GM18907 (cell line): ENCODE measurements at regions not wholly inside any gene's neighbourhood (a gene's known extent, or its start where the extent isn't known, plus 50 kb on each side); places are given as distances from the start of the nearest gene placed in this dataset.

ENCODE experiments used
- ATAC-seq: cut with Tn5 transposase; IDR thresholded peaks from one replicate; pipeline ENCODE4 v1.9.1; 2021; ENCODE audit warnings: mild to moderate bottlenecking, moderate library complexity; ENCODE audit not compliant: unreplicated experiment

DNA sequence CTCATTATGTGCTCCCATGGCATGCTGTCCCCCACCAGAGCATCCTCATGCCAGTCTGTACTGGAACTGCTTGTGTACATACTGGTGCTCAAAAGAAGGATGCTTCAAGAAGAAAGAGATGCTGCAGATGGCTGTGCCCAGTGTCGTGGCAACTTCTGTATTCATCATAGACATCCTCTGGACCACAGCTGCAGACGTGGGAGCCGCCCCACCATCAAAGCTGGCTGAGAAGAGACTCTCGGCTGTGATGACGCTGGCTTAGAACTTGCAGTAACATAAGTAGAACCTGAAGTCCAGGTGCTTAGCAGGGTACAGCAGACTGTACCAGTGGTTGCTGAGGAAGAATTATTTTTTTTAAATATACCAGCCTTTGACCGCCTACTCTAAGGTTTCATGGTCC is 112.6 kb upstream of the ARHGAP5 start:
- ATAC-seq, result no peak

DNA sequence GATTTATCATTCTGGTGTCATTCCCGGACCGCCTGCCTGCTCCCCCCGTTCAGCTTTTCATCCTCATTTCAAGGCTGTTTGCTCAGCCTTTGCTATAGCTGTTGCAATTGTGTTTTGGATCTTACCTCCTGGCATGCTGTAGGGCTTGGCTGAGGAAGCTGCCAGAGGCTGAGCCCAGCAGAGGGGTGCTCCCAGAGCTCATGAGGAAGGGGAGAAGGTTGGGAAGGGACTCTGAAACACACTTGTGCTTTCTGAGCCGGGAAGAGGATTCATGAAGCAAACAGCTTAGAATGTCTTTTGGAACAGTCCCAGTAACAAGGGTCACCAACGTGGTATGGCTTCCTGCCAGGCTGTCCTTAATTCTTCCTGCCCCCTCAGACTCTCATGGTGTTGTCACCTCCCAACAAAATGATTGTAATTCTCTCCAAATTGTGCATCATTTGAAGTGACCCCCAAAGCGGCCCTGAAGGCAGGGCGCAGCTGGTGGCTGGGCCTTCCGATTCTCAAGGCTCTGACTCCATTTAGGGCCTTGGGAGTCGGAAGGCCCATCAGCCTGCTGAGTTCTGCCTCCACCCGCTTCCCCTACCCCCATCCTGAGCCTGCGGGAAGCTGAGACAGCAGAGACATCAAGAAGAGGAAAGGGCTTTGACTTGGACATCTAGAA is 111.9 kb upstream of the ARHGAP5 start:
- no peak for ATAC-seq

DNA sequence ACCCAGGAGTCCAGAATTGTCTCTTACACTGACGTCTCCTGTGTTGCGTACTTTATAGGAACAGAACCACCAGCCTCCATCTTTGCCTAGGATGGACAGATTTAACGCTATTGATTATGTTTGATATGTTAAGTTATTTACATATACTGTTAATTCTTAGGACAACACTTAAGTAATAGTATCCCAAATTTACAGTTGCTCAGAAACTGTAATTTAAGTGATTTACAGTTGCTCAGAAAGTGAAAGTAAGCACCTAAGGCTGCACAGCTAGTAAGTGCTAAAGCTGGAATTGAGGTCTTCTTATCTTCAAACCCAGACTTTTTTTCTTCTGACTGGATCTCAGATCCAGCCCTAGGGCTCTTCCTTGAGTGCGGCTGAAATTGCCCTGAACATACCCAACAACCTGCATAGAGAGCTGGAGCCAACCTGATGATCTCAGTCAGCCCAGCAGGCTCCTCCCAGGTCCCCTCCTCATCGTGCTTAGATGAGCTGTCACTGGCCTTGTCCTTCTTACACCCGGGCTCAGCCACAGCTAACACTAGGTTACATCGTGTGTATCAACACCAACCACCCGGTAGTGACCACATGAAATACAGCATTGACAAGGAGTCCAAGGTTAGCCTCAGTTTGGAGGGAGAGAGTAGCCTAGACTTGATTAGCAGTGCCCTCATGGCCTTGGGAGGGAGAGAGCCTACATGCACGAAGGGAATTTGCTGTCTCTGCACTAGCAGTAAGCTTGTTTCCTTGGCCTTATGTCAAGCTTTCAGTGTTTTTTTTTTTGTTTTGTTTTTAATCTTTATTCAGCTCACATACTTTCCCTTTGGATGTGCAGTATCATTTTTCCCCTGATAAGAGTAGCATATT is 111.1 kb upstream of the ARHGAP5 start:
- ATAC-seq, result no peak

DNA sequence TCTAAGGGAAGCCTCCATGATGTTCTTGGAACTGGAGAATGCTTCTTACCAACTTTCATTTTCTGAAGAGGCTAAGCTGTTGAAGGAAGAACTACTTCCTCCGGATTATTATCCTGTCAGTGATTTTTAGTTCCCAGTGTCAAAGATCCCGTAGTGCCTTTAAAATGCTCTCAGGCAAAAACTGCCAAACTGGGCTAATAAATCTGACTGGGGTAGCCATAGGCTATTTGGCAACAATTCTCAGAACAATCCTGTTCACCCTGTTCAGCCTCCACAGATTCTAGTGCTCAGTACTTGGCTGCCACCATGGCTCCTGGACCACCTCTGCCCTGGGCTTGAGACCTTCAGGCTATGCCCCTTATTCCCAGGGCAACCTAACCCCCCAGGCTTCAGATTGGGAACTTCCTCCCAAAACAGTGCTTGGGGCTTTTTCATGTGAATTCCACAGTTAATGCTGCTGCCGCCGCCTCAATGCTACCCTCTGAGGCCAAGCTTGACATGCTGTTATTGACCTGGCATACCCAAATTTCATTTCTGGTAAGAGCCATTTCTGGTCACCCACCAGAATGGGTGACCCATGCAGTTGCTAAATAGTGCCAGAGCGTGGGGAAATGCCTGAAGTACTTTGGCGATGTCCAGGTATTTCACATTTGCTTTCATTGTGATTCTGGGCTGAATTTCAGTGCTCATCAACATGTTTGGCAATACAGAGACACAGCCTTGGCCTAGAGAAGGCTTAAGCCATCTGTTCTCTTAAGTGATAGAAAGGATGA is 110.0 kb upstream of the ARHGAP5 start:
- no peak for ATAC-seq

DNA sequence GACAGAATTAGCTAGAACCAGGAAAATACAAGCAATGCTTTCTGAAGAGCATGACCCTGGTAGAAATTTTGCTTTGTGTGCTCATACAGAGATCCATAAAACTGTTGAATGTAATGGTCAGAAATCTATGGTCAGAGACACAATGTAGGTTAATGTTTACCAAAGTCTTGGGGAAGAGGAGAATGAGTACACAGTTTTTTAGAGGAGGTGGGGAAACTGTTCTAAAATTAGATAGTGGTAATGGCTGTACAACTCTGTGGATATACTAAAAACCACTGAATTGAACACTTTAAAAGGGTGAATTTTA is 109.5 kb upstream of the ARHGAP5 start:
- ATAC-seq, result peak; percentile 41

DNA sequence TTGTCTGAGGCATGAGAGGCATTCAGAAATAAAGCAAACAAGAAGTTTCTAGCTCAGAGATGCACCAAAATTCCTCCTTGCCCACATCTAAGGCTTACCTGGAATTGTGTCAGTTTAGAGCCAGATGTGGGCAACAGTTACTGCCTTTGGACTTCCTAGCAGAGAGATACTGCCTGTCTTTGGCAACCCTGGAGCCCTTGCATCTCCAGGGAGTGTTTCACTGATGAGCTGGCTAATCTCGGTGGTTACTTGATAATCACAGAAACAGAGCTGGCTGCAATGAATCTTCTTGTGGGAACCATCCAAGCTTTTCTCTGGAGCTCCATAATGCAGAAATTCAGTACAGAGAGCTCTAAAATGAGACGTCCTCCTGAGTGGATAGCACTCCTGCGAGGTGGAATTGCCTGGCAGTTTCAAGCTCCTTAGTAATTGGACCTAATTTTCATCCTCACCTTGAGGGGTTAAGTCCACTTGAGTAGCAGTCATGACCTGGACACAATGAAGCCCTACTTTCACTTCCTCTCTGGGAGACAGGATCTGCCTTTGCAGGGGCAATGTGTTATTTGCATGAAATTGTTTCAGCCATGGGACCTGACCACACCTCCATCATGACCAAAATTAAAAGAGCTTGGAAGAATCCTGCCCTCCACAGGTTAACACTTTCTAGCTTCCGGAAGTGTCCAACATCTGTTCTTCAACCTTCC is 108.8 kb upstream of the ARHGAP5 start:
- ATAC-seq, result peak; percentile 77

DNA sequence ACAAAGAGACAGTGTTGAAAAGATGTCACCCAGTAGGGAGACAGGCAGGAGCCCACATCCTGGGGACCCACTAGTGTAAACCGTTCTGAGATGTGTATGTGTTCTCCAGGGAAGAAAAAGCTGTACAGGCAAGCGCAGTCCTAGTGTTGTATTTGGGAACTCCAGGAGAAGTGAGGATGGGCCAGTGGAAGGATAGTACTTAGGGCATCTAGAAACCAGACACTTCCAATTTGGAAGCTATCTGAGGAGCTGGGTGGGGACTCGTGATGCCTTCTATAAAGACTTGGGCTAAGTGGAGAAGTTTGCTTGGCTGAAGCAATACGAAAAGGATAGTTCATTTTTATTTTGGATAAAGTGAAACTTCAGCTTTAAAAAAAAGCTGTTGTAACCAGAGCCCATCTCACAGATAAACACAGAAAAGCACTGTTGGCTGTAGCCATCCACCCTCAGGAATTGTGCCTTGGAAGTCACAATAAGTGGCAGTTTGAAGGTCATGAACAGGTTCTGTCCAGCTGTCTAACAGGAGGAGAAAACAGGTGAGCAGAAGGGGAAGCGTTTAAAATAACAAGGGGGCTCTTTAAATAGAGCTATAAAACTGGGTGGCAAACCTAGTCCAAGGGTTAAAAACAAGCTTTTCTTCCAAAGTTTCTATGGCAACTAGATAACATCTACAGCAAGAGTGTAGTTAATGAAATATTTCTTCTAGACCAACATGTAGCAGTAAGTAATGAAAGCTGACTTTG is 108.0 kb upstream of the ARHGAP5 start:
- ATAC-seq, result no peak

DNA sequence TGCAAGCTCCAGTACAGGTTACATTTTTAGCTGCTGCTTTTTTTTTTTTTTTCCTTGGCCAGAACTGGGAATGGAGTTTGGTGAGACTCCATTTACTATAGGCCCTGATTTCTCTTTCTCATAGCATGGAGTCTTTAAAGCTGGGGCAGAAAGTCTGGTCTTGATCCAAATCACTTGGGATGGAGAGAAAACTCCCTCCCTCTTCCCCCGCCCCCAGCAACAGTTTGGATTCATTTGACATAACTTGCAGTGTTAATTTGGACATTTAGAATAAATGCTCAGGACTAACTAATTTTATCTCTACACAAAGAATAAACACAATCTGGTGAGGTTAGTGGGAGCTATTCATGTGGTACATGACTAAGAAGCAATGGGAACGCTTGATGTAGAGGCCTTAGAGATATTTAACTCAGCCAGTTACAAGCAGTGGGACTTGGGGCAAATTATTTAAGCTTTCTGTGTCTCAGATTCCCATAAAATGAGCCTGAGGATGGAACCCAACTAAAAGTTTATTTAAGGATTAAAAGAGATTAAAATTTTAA is 107.3 kb upstream of the ARHGAP5 start:
- no peak for ATAC-seq

DNA sequence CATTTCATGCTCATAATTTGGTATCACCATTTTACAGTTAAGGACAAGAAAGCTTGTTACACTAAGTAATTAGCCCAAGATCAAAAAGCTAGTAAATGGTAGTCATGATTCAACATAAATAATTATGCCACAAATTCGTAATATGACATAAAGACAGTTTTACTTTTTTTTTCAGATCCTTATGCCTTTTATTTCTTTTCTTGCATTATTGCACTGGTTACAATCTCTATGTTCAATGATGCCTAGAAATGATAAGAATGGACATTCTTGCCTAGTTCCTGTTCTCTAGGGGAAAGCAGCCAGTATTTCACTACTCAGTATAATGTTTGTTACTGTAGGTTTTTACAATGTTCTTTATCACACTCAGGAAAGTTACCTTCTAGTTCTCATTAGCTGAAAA is 106.4 kb upstream of the ARHGAP5 start:
- no peak for ATAC-seq

DNA sequence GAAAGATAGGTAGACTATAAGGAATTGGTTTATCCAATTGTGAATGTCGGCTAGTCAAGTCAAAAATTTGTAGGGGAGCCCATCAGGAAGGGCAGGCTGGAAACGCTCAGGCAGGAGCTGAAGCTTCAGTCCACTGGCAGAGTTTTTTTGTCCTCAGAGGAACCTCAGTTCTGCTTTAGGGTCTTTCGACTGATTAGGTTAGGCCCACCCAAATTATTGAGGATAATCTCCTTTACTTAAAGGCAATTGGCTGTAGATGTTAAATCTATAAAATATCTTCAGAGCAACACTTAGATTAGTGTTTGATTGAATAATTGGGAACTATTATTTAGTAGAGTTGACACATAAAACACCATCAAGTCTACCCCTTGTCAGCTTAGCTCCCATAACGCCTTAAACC is 105.5 kb upstream of the ARHGAP5 start:
- ATAC-seq, result no peak

DNA sequence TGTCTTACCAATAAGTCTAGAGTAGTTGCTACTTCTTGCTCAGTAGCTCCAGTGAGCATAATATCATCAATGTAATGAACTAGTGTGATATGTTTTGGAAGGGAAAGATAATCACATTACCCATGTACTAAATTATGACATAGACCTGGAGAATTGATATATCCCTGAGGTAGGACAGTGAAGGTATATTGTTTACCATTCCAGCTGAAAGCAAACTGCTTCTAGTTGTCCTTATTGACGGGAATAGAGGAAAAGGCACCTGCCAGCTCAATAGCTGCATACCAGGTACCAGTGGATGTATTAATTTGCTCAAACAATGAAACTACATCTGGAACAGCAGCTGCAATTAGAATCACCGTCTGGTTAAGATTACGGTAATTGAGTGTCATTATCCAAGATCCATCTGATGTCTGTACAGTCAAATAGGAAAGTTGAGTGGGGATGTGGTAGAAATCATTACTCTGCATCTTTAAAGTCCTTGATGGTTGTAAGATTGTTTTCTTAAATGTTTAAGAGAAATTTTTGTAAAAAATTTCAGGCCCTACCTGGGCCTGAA is 100.0 kb upstream of the ARHGAP5 start:
- no peak for ATAC-seq

DNA sequence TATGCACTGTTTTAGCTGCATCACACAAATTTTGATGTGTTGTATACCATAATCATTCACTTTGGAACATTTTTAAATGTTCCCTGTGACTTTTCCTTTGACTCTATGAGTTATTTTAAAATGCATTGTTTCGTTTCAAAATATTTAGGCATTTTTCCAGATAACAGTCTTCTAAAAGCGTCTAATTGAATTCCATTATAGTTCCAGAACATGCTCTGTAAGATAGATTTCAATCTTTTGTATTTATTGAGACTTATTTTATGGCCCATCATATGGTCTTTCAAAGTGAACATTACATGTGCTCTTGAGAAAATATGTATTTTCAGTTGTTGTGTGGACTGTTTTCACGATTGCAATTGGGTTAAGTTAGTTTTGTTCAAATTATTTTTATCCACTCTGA is 98.7 kb upstream of the ARHGAP5 start:
- no peak for ATAC-seq

DNA sequence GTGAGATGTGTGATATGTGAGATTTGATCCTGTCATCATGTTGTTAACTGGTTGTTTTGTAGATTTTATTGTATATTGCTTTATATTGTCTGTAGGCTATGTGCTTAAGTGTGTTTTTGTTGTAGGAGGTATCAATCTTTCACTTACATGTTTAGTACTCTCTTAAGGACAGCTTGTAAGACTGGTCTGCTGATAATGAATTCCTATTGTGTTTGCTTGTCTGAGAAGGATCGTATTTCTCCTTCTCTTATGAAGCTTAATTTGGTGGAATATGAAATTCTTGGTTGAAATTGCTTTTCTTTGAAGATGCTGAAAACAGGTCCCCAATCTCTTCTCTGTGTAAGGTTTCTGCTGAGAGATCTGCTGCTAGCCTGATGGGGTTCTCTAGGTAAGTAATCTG is 94.5 kb upstream of the ARHGAP5 start:
- ATAC-seq, result no peak

DNA sequence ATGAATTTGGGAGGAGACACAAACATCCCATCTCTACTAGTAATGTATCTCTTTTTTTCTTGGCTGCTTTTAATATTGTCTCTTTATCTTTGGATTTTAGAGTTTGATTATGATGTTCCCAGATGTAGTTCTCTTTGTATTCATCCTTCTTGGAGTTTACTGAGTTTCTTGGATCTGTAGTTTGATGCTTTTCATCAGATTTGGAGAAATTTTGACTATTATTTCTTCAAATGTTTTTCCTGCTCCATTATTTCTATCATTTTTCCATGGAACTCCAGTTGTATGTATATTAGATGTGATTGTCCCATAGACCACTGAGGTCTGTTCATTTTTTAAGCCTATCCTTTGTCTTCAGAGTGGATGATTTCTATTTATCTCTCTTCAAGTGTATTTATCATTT is 90.7 kb upstream of the ARHGAP5 start:
- no peak for ATAC-seq

DNA sequence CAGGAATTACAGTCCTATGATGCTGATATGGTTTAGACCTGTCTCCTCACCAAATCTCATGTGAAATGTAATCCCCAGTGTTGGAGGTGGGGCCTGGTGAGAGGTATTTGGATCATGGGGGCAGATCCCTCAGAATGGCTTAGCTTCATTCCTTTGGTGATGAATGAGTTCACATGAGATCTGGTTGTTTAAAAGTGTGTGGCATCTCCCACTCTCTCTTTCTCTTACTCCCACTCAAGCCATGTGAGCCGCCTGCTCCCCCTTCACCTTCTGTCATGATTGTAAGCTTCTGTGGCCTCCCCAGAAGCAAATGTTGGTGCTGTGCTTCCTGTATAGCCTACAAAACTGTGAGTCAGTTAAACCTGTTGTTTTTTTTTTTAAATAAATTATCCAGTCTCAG is 89.4 kb upstream of the ARHGAP5 start:
- no peak for ATAC-seq

DNA sequence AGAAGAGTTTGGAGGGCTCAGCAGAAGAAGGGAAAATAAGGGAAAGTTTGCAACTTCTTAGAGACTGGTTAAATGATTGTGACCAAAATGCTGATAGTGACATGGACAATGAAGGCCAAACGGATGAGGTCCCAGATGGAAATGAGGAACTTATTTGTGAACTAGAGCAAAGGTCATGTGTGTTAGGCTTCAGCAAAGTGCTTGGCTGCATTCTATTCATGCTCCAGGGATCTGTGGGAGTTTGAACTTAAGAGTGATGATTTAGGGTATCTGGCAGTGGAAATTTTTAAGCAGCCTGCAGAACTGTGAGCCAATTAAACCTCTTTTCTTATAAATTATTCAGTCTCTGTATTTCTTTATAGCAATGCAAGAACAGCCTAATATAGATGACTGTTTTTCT is 88.9 kb upstream of the ARHGAP5 start:
- no peak for ATAC-seq

DNA sequence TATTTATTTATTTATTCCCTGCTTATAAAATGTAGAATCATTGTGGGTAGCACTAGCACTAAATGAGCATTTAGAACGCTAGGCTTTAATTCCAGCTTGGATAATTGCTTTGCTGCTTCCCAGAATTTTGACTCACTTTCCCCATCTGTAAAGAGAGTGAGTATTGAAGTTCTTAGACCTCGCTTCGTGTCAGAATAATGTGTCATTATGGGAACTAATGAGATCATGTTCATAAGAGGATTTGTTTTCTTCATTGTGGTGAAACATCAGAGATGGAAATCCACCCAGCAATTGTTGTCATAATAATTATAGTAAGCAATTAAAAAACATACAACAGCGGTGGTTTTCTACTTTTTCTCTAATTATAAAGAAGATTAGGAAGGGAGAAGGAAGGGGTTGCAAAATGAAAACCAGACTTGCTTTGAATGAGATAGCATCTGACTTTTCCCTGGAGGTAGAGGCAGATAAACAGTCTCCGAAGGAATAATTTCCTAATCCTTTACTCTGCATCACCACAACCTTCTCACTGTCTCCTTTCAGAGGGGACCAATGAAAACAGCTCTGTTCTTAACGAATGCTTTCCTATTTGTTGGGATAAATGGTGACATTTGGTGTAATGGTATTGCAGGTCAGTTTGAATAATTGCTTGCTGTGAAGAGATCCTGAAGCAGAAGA is 86.8 kb upstream of the ARHGAP5 start:
- no peak for ATAC-seq

DNA sequence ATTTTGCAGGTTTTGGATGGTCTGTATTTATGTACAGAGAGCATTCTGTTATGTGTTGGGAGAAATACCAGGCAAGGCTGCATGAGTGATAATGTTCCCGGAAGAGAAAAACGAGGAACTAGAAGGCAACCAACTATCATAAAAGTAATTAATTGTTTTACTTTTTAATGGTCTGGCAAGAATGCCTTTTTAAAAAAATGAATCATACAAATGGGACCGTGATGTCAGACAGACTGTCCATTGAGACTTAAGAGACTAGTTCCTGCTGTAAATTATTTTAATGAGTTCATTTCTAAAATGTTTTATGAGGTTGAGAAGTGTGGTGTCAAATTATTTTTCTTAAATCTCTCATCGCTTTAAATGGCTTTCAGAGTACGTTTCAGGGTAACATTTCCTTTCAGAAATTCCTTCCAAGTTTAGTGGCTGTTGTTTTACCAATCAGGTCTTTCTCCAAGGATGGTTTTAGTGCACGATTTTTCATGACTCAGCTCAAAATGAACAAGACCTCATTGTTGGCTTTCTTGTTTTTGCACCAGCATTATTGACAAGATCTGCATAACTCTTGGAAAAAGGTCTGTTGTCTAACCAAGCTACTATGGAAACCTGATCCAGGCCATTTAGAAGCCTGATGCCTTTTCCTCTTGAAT is 86.1 kb upstream of the ARHGAP5 start:
- no peak for ATAC-seq

DNA sequence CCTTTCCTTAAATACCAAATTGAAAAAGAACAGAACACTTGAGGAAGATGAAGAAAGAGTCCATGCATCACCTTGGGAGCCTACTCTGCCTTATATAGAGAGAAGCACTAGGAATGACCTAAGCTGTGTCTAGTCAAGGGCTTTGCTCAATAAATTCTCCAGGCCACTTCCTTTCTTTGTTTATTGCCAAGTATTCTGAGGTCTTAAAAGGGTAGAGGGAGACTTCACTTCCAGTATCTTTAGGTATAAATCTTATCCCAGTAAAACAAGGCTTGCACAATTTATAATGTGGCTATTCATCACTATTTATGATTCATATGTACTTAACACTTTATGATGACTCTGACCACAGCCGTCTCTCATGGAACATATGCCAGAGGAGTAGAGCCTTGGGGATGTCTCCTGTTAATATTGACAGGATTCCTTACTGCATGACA is 85.1 kb upstream of the ARHGAP5 start:
- ATAC-seq, result no peak
